ENCODE measurements at regions not wholly inside any gene's neighbourhood (a gene's known extent, or its start where the extent isn't known, plus 50 kb on each side); places are given as distances from the start of the nearest gene placed in this dataset.
"Not testable (repeated sequence)": the region's sequence is repeated elsewhere in the genome, so short reads cannot be mapped to it uniquely, and the experiment has no call there.

DNA sequence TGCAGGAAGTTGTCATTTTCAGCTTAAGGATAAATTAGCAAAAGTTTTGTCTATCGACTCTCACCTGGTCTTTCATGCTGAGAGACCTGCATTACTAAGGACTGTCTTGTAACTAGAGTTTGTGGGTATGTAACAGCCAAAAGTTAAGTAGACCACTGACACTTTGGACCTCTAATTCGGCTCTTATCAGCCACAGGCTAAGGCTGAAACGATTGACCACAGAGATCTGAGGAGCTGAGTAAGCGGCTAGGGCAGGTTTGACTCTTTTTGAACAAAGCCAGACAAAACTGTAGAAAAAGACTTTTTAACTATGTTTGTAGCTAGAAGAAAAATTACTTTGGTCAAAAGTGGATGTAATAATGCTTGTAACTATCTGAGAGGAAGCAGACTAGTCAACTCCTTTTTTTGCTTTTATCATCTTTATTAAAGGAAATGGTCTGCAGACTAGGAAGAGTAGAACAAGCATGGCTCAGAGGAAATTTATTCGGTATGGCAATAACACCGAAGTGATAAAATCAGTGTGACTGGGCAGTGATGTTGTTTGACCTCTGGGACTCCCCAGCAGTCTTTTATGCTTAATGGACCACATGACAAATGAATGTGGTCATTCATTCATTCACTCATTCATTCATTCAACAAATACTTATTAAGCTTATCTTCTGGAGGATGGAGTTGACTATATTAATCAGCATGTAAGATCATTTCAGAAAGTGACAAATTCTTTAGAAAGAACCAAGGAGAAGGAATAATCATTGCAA is 725.0 kb upstream of the HS3ST5 start:
- no peak for DNase-seq
- no peak for ATAC-seq
- intact Hi-C loops (cut with DNase I, micrococcal nuclease), result no loop called here

DNA sequence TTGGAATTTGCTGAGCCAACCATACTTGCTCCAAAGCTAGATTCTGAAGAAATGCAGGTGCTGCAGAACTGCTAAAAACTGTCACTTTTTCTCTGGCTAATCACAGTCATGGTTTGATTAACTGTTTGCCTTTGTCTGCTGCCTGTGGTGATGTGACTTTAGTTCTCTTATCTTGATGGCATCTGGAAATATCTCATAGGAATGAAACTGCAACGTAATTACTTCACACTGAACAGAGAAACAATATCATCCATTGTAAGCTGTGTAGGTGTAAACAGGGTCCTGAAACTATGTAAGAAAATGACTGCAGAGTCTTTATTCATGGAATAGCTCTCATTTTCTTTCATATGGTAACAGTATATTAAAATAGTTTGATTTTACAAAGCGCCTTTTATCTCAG is 721.9 kb upstream of the HS3ST5 start:
- intact Hi-C loops (cut with DNase I, micrococcal nuclease), result no loop called here
- DNase-seq (no peak), ATAC-seq (no peak)

- DNase-seq (no peak), ATAC-seq (no peak)
- intact Hi-C loops (cut with DNase I, micrococcal nuclease), result no loop called here
Observed at GRCh38 chr6:115060581-115060980, 717.8 kb upstream of the HS3ST5 start.

- no peak for DNase-seq
- ATAC-seq, result no peak
- intact Hi-C loops (cut with DNase I, micrococcal nuclease), result no loop called here
Observed at GRCh38 chr6:115058414-115059211, 715.8 kb upstream of the HS3ST5 start.

DNA sequence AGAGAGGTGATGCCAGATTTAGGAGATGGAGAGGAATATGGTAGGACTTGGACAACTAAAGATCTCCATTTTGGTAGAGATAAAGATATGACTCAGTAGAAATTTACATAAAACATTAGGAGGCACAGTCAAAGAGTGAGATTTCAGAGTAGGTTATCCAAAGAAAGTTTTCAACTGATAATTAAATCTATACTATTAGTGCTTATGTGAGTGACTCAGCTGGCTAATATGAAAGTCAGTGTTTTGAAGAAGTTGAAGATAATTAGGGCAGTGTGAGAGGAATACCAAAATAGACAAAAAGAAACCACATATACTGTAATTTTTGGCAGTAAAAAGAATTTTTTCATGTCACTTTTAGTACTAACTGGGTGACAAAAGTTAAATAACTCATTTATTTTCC is 712.8 kb upstream of the HS3ST5 start:
- ATAC-seq, result no peak
- intact Hi-C loops (cut with DNase I, micrococcal nuclease), result no loop called here

GRCh38 chr6:115054242-115054641 is 711.4 kb upstream of the HS3ST5 start:
- intact Hi-C loops (cut with DNase I, micrococcal nuclease); ATAC-seq; DNase-seq: not testable (repeated sequence)

More for the DNA sequence above, 712.8 kb upstream of the HS3ST5 start:
- DNase-seq, result no peak

DNA sequence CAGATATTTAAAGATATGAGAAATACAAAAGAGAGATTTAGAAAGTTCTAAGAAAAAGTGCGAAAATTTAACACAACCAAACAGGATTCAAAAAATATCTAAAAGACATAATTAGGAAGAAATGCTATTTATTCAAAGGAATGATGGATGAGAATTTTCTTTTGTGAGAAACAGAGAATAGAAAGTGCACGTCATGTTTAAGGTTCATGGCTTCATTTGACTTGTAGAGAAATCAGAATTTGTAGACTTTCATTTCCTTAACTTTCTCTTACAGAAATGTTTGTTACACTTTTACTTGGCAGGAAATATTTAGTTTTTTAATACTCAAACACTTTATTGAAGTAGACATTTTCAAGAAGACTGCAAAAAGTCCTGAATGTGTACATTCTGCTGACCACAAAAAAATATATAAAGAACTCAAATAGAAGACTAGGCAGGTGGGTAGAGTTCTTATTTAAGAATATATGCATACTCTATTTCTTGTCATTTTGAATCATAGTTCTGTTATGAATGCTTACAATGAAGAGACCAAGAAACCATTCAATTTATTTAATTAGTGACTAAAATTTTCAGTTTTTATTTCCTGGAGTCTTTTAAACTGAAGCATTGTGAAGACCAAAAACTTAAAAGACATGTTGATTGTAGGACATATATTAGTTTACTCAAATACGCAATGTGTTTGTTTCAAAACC is 710.5 kb upstream of the HS3ST5 start:
- no peak for ATAC-seq
- intact Hi-C loops (cut with DNase I, micrococcal nuclease), result no loop called here
- DNase-seq, result no peak

- intact Hi-C loops (cut with DNase I, micrococcal nuclease), result no loop called here
- no peak for ATAC-seq
- DNase-seq, result no peak
Observed at GRCh38 chr6:115016593-115016992, 673.8 kb upstream of the HS3ST5 start.

DNA sequence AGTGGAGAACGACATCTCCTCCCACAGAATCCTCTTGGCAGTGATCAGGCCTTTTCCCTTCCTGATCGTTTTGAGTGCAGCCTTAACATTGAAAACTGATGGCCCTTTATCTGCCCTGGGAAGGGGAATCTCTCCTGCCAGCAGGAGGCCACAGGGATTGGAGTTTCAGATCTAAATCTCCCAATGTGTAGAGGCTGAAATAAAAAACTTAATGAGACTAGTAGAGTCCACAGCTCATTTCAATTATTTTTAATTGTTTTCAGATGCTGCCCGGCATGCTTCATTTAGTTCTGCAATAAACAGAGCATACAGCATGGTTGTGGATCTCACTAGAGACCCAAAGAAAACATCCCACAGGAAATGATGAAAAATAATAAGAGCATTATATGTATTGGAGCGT is 662.2 kb upstream of the HS3ST5 start:
- DNase-seq (no peak), ATAC-seq (no peak)

DNA sequence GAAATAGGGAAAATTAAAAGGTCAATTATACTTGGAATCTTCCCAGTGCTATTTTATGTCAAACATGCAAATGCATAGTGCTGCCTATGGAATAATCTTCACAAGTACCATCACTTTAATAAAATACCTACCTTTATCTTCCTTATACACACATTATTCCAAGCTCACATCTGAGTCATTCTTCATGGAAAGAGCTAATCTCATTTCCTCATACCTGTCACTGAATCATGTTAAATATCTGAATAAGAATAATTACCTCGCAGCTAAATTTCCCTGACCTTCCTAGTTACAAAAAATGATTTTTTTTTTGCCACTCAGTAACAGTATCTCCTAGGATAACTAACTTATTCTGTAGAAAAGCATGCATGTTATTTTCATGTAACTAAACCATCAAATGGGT is 661.4 kb upstream of the HS3ST5 start:
- DNase-seq (no peak), ATAC-seq (no peak)
- intact Hi-C loops (cut with DNase I, micrococcal nuclease), result no loop called here

More for the DNA sequence above, 662.2 kb upstream of the HS3ST5 start:
- intact Hi-C loops (cut with DNase I, micrococcal nuclease), result no loop called here

GRCh38 chr6:115001731-115002350 is 659.0 kb upstream of the HS3ST5 start:
- intact Hi-C loops (cut with DNase I, micrococcal nuclease), result no loop called here
- ATAC-seq (no peak), DNase-seq (no peak)

DNA sequence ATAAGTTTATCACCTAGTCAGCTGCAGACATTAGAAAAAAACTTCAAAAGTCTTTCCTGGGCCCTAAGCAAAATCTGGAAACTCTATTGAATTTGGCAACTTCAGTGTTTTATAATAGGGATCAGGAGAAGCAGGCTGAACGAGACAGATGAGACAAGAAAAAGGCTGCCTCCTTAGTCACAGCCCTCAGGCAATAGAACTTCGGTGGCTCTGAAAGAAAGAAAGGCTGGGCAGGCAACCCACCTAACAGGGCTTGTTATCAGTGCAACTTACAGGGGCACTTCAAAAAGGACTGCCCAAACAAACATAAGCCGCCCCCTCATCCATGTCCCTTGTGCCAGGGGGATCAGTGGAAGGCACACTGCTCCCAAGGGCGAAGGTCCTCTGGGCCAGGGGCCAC is 657.9 kb upstream of the HS3ST5 start:
- intact Hi-C loops (cut with DNase I, micrococcal nuclease), result no loop called here
- ATAC-seq (no peak), DNase-seq (no peak)

DNA sequence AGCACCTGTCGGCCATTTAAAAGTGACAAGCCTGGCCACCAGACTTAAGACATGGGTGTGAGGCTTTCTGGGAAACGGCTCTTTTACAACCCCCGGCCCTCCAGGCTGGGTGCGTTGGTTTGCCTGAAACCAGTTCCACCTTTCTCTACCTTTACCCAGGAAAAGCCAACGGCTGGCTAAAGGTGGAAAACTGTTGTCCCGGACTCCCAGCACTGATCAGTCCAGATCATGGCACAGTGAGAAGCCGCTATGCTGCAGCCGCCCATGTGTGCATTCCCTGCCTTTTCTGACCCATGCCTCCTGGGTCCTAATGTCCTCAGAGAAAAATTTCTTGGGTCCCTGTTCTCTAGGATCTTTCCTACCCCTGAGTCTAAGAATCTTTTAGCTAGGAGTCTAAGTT is 655.7 kb upstream of the HS3ST5 start:
- ATAC-seq, result no peak
- intact Hi-C loops (cut with DNase I, micrococcal nuclease), result no loop called here

DNA sequence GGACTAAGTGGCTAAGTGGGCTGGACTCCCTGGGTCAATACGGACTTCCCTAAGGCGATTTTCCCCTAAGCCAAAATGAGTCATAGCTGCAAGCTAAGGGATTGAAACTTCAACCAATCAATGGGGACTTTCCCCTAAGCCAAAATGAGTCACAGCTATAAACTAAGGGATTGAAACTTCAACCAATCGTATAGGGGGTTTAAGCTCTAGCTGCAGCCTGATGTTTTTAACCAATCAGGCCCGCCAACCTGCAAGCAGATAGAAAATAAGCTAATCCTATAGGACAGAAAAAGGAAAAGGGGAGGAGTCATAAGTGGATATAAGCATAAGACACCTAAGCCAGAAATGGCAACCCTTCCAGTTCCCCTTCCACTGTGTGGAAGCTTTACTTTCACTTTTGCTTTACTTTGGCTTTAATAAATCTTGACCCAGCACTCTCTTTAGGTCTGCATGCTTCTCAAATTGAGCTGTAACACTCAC is 655.0 kb upstream of the HS3ST5 start:
- no peak for ATAC-seq

More for the DNA sequence above, 655.7 kb upstream of the HS3ST5 start:
- DNase-seq, result no peak

DNA sequence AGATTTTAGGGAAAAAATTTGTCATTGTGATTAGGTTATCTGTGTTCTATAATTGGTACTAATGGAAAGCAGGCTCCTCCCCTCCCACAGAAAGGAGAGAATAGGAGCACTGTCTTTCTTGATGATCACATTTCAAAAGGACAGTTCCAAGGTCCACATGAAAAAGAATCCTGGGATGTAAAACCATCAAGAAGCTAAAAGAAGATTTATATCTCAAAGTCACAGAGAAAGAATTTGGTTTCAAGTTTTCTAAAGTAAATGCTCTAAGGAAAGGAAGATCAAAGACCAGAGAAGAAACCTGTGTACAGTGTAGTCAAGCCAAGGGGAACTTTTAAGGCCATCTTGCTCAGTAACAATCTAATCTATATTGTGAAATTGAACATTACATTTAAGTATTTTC is 652.7 kb upstream of the HS3ST5 start:
- intact Hi-C loops (cut with DNase I, micrococcal nuclease), result no loop called here
- DNase-seq, result no peak
- no peak for ATAC-seq

More for the DNA sequence above, 655.0 kb upstream of the HS3ST5 start:
- intact Hi-C loops (cut with DNase I, micrococcal nuclease), result no loop called here
- DNase-seq, result no peak

- intact Hi-C loops (cut with DNase I, micrococcal nuclease), result no loop called here
- ATAC-seq, result no peak
- DNase-seq, result no peak
Observed at GRCh38 chr6:114989279-114989964, 646.6 kb upstream of the HS3ST5 start.

- DNase-seq (no peak), ATAC-seq (no peak)
- intact Hi-C loops (cut with DNase I, micrococcal nuclease), result no loop called here
Observed at GRCh38 chr6:114987281-114987680, 644.5 kb upstream of the HS3ST5 start.

GRCh38 chr6:114955363-114955762 is 612.5 kb upstream of the HS3ST5 start:
- no peak for DNase-seq
- no peak for ATAC-seq
- intact Hi-C loops (cut with DNase I, micrococcal nuclease), result no loop called here

- ATAC-seq (no peak), DNase-seq (no peak)
- intact Hi-C loops (cut with DNase I, micrococcal nuclease), result no loop called here
Observed at GRCh38 chr6:114952229-114952628, 609.4 kb upstream of the HS3ST5 start.

All from left colon (tissue), 2 donors.